HS-5 (cell line): ENCODE measurements at regions not wholly inside any gene's neighbourhood (a gene's known extent, or its start where the extent isn't known, plus 50 kb on each side); places are given as distances from the start of the nearest gene placed in this dataset.
"Not testable (repeated sequence)": the region's sequence is repeated elsewhere in the genome, so short reads cannot be mapped to it uniquely, and the experiment has no call there.

ENCODE experiments used
- DNase-seq: peaks from one replicate; pipeline ENCODE4 v3.0.0-alpha.2; 2012; ENCODE audit warnings: low read depth

- DNase-seq, result no peak
Observed at GRCh38 chr5:112472614-112473013, 53.5 kb upstream of the EPB41L4A start.

GRCh38 chr5:112473989-112474388 lies 54.9 kb upstream of the EPB41L4A start:
- no peak for DNase-seq

DNA sequence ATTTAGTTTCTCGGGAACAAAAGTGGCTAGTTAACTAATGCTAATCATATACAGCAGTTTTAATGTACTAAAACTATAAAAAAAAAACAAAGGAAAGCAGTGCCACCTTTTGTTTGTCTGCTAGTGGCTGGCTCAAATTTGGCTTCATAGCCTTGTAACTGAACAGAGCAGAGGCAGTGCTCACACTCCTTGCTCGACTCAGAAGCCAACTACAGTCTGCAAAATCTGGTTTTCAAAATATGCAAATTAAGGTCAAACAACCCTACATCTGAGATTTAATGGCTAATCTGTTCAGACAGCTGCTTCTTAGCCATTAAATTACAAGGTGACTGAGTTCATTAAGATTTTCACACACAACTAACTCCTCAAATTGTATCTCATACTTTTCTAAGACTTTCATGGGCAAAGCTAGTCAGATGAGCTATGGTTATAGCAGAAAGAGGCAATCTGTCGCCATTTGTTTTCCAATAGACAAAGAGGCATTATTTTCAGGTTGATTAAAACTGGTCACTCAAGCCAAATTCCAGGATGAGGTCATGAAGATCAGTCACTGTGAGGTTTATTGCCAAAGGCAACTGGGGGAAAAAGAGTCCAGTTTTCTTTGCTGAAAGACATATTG lies 56.8 kb upstream of the EPB41L4A start:
- no peak for DNase-seq

DNA sequence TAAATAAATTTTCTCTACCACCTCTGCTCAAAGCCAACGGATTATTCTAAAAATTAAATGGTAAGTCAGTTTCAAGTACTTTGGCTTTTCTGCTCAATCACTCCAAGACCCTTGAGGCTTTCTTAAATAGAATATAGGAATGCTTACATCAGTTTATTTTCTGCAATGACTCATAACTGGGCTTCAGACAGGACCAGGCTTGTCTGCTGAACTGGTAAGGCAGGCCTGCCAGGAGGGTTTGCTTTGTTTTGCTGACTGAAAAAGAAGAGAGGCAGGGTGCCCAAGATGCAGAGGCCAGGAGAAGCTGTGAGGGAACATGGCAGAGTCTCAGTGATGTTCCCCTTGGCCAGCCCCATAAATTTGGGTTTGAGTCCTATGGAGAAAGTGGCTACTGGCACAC lies 60.3 kb upstream of the EPB41L4A start:
- peak; percentile 9 for DNase-seq

DNA sequence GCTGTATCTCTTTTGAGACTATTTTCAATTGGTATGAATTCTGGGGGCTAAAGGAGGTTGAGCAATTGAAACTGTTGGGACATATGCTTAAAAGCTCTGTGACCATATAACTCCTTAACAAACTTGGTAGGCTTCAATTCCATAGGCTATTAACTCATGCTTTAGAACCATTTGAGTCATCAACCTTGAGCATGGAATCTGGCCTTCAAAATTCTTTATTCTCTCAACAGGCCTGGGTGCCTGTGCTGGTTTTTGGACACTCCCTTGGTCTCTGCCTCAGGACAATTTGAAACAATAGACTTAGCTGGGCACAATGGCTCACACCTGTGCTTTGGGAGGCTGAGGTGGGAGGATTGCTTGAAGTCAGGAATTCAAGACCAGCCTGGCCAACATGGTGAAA lies 61.4 kb upstream of the EPB41L4A start:
- no peak for DNase-seq

DNA sequence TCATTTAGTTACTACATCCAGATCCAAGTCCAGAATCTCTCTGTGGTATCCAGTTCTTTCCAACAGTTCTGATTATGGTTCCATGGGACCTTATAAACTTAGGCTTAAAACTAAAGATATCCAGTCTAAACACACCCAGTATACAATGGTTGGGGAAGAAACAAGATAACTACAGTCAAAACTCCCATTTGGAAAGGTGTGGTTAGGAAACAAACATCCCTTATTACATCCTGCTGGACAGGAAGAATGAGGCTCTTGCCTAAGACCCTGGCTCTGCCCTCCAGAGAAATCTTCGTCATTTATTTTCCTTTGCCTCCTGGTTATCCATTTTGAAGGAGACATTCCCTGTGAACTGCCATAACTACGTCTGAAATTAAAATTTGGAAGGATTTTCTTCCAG lies 64.6 kb upstream of the EPB41L4A start:
- no peak for DNase-seq

- no peak for DNase-seq
Observed at GRCh38 chr5:112485934-112486355, 66.9 kb upstream of the EPB41L4A start.

- no peak for DNase-seq
Observed at GRCh38 chr5:112491257-112491656, 72.2 kb upstream of the EPB41L4A start.

- peak; percentile 54 for DNase-seq
Observed at GRCh38 chr5:112492291-112492690, 73.2 kb upstream of the EPB41L4A start.

DNA sequence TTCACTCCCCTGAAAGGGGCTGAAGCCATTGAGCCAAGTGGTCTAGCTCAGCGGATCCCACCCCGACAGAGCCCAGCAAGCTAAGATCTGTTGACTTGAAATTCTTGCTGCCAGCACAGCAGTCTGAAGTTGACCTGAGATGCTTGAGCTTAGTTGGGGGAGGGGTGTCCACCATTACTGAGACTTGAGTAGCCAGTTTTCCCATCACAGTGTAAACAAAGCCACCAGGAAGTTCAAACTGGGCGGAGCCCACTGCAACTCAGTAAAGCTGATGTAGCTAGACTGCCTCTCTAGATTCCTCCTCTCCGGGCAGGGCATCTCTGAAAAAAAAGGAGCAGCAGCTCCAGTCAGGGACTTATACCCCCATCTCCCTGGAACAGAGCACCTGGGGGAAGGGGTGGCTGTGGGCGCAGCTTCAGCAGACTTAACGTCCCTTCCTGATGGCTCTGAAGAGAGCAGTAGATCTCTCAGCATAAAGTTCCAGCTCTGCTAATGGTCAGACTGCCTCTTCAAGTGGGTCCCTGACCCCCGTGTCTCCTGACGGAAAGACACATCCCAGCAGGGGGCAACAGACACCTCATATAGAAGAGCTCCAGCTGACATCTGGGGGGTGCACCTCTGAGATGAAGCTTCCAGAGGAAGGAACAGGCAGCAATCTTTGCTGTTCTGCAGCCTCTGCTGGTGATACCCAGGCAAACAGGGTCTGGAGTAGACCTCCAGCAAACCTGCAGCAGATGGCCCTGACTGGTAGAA lies 84.8 kb upstream of the EPB41L4A start:
- DNase-seq, result not testable (repeated sequence)

DNA sequence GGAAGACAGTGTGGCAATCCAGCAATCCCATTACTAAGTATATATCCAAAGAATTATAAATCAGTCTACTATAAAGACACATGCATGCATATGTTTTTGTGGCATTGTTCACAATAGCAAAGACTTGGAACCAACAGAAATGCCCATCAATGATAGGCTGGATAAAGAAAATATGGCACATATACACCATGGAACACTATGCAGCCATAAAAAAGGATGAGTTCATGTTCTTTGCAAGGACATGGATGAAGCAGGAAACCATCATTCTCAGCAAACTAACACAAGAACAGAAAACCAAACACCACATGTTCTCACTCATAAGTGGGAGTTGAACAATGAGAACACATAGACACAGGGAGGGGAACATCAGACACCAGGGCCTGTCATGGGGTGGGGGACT lies 90.0 kb upstream of the EPB41L4A start:
- not testable (repeated sequence) for DNase-seq

GRCh38 chr5:112511920-112512319 lies 92.8 kb upstream of the EPB41L4A start:
- no peak for DNase-seq

- DNase-seq, result no peak
Observed at GRCh38 chr5:112512901-112513300, 93.8 kb upstream of the EPB41L4A start.

DNA sequence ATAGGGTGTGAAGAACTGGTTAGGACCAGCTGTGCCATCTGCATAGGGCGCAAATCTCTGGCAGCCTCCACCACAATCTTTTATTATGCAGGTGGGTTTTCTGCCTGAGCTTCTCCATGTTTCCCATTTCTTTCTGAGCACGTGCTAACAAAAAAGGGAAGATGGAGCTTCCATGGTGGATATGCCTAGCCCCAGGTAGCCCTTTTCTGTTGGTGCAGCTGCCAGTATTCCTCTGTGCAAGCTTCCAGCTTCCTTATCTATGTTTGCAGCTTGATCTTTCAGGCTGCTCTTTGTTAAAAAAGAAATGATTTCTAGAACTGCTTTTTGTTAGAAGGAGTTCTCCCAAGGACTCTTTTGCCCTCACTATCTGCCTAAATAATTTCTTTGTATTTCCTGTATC lies 95.0 kb upstream of the EPB41L4A start:
- no peak for DNase-seq

- DNase-seq, result not testable (repeated sequence)
Observed at GRCh38 chr5:112520474-112520873, 101.4 kb upstream of the EPB41L4A start.

DNA sequence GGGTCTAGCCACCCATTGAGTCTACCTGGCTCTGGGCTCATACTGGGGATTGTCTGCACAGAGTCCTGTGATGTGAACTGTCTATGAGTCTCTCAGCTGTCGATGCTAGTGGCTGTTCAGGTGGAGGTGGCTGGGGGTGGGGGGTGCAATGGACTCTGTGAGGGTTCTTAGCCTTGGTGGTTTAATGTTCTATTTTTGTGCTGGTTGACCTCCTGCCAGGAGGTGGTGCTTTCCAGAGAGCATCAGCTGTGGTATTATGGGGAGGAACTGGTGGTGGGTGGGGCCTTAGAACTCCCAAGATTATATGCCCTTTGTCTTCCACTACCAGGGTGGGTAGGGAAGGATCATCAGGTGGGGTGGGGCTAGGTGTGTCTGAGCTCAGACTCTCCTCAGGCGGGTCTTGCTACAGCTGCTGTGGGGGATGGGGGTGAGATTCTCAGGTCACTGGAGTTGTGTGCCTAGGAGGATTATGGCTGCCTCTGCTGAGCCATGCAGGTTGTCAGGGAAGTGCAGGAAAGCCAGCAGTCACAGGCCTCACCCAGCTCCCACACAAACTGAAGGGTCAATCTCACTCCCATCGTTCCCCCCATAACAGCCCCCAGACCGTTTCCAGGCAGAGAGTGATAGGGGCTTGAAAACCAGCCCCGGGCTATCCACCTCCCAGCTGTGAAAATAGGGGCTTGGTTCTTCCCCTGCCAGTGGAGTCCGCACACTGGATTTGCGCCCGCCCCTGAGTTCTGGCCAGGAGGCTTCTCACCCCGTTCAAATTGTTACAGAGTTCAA lies 104.0 kb upstream of the EPB41L4A start:
- not testable (repeated sequence) for DNase-seq

GRCh38 chr5:112523674-112524263 lies 104.7 kb upstream of the EPB41L4A start:
- not testable (repeated sequence) for DNase-seq

DNA sequence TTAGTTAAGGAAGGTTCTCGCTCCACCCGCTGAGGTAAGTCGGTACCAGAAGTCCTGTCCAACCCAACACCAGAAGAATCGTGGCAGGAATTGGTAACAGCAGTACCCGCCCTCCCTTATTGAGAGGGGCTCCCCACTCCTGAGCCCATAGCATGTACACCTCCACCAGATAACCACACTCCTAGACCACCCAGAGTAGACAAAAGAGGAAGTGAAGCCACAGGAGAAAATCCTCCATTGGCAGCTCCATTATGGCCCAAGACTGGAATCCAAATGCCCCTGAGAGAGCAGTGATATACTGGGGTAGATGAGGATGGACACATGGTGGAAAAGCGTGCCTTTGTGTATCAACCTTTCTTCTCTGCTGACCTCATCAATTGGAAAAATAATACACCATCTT lies 106.1 kb upstream of the EPB41L4A start:
- no peak for DNase-seq

- DNase-seq, result no peak
Observed at GRCh38 chr5:112528928-112529327, 109.9 kb upstream of the EPB41L4A start.

- no peak for DNase-seq
Observed at GRCh38 chr5:112529525-112529924, 110.4 kb upstream of the EPB41L4A start.

GRCh38 chr5:112532654-112533360 lies 113.7 kb upstream of the EPB41L4A start:
- DNase-seq, result no peak

DNA sequence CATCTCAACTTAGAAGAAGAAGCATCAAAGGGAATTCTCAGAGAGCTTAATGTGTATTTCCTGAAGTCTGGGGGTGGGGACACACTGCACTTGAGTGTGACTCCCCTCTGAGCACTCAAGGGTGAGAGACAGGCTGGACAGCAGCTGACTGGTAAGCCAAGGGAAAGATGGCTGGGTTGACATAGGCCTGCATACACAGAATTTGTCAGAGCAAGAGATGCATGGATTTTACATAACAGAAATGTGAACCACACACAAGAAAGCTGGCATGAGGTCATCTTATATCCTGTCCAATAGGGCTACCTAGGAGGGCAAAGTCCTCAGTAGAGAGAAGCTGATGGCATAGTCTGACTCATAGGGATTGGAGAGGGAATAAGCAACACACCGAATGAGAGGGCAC lies 114.3 kb upstream of the EPB41L4A start:
- DNase-seq, result no peak
